ENCODE measurements at regions not wholly inside any gene's neighbourhood (a gene's known extent, or its start where the extent isn't known, plus 50 kb on each side); places are given as distances from the start of the nearest gene placed in this dataset.

DNA sequence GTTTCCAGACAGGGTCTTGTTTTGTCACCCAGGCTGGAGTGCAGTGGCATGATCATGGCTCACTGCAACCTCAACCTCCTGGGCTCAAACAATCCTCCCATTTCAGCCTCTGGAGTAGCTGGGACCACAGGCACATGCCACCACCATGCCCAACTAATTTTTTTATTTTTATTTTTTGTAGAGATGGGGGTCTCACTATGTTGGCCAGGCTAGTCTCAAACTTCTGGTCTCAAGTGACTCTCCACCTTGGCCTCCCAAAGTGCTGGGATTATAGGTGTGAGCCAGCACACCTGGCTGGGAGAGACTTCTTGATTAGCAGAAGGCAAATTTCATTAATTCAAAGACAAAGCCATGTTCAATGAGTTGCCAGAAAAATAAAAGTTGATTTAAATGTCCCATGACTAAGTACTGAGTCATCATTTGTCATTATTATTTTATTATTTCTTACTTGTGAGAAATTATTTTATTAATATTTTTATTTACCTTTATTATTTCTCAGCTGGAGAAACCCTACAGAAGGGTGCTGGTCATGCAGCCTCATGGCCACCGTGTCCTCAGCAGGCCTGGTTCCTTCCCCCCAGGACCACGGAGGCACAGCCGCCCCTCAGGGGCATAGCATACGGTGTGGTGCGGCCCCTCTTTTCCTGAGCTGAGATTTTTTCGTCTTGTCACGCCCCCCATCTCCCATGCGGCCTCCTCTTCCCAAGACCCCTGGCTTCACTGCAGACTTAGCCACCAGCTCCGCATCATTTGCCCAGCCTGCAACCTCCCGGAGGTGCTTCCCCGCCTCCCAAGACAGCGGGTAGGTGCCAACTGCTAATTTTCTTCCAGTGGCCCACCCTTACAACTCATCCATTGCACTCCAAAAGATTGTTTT, 55.3 kb upstream of the SIM2 start:
- TF ChIP-seq EZH2 (IDR thresholded peaks at IDR 0.05; ENCODE audit: low read length): no peak
- no peak for TF ChIP-seq CTCF (optimal IDR thresholded peaks at IDR 0.05 in 1 of 3, IDR thresholded peaks at IDR 0.05 in 1 of 3, conservative IDR thresholded peaks at IDR 0.05 in 1 of 3; ENCODE audit: extremely low read depth in 1 of 3, insufficient read depth in 2 of 3, low read length in 3 of 3)
- DNase-seq (ENCODE audit: low read depth, low spot score) (no peak), FAIRE-seq (no peak)
- H3K27ac ChIP-seq (ENCODE audit: control insufficient read depth, insufficient read depth, low read length): no peak overlapping the region
- peaks cover 10% of the 10 kb centered on the region for H3K27me3 ChIP-seq (ENCODE audit: control insufficient read depth, extremely low read depth, insufficient read depth, low read length)
- H3K4me1 ChIP-seq (ENCODE audit: control insufficient read depth, extremely low read depth, insufficient read depth, low read length): no peaks in the 10 kb centered on the region
- H2AFZ ChIP-seq (ENCODE audit: control insufficient read depth, low read length): no peak overlapping the region
- H3K9me3 ChIP-seq (ENCODE audit: control insufficient read depth, low read depth, low read length): no peaks in the 10 kb centered on the region
- no peaks in the 10 kb centered on the region for H3K36me3 ChIP-seq (ENCODE audit: control insufficient read depth in 2 of 2, extremely low read depth in 1 of 2, insufficient read depth in 2 of 2, low read length in 2 of 2)
- dilution Hi-C loops (cut with MboI; ENCODE audit: extremely low pct_ligation_motif_present, low sequenced_read_pairs): no loop called here
- H3K9ac ChIP-seq (ENCODE audit: control insufficient read depth, extremely low read depth, insufficient read depth, low read length): no peak overlapping the region
- no peaks in the 10 kb centered on the region for H3K9me1 ChIP-seq (ENCODE audit: control insufficient read depth, extremely low read depth, insufficient read depth, low read length)
- no peak overlapping the region for H3K4me3 ChIP-seq (ENCODE audit: control insufficient read depth in 2 of 3, extremely low read depth in 1 of 3, insufficient read depth in 2 of 3, low read depth in 1 of 3, low read length in 3 of 3)
- H4K20me1 ChIP-seq (ENCODE audit: control insufficient read depth, extremely low read depth, insufficient read depth, low read length): no peaks in the 10 kb centered on the region
- H3K79me2 ChIP-seq (ENCODE audit: control insufficient read depth, insufficient read depth, low read length): no peaks in the 10 kb centered on the region
- H3K4me2 ChIP-seq (ENCODE audit: control insufficient read depth, extremely low read depth, insufficient read depth, low read depth, low read length): no peak overlapping the region

- Histone ChIP-seq H3K79me2 (ENCODE audit: control insufficient read depth, insufficient read depth, low read length) (no peaks in the 10 kb centered on the region), H3K36me3 (ENCODE audit: control insufficient read depth in 2 of 2, extremely low read depth in 1 of 2, insufficient read depth in 2 of 2, low read length in 2 of 2) (no peaks in the 10 kb centered on the region), H2AFZ (ENCODE audit: control insufficient read depth, low read length) (no peak overlapping the region), H3K4me2 (ENCODE audit: control insufficient read depth, extremely low read depth, insufficient read depth, low read depth, low read length) (no peak overlapping the region), H3K27me3 (ENCODE audit: control insufficient read depth, extremely low read depth, insufficient read depth, low read length) (peaks cover 7% of the 10 kb centered on the region), H3K9me1 (ENCODE audit: control insufficient read depth, extremely low read depth, insufficient read depth, low read length) (no peaks in the 10 kb centered on the region), H3K9ac (ENCODE audit: control insufficient read depth, extremely low read depth, insufficient read depth, low read length) (no peak overlapping the region), H3K27ac (ENCODE audit: control insufficient read depth, insufficient read depth, low read length) (no peak overlapping the region), H3K4me1 (ENCODE audit: control insufficient read depth, extremely low read depth, insufficient read depth, low read length) (no peaks in the 10 kb centered on the region), H3K4me3 (ENCODE audit: control insufficient read depth in 2 of 3, extremely low read depth in 1 of 3, insufficient read depth in 2 of 3, low read depth in 1 of 3, low read length in 3 of 3) (no peak overlapping the region), H3K9me3 (ENCODE audit: control insufficient read depth, low read depth, low read length) (no peaks in the 10 kb centered on the region), H4K20me1 (ENCODE audit: control insufficient read depth, extremely low read depth, insufficient read depth, low read length) (no peaks in the 10 kb centered on the region)
- dilution Hi-C loops (cut with MboI; ENCODE audit: extremely low pct_ligation_motif_present, low sequenced_read_pairs): no loop called here
- no peak for DNase-seq (ENCODE audit: low read depth, low spot score)
- FAIRE-seq: no peak
- TF ChIP-seq EZH2 (IDR thresholded peaks at IDR 0.05; ENCODE audit: low read length) (no peak), CTCF (optimal IDR thresholded peaks at IDR 0.05 in 1 of 3, IDR thresholded peaks at IDR 0.05 in 1 of 3, conservative IDR thresholded peaks at IDR 0.05 in 1 of 3; ENCODE audit: extremely low read depth in 1 of 3, insufficient read depth in 2 of 3, low read length in 3 of 3) (no peak)
Observed at GRCh38 chr21:36646011-36646410, 52.9 kb upstream of the SIM2 start.

All from keratinocyte (primary cell).